Breast epithelium (tissue), 4 donors: ENCODE measurements at regions not wholly inside any gene's neighbourhood (a gene's known extent, or its start where the extent isn't known, plus 50 kb on each side); places are given as distances from the start of the nearest gene placed in this dataset.
"Not testable (repeated sequence)": the region's sequence is repeated elsewhere in the genome, so short reads cannot be mapped to it uniquely, and the experiment has no call there.

Experiments
- DNase-seq, 2 donors: peaks; one replicate each; pipeline ENCODE4 v3.0.0-alpha.2; 2019; ENCODE audit warnings: low spot score in 2 of 2
- H3K27ac ChIP-seq, 2 donors: fragments of 200-600 bp; sonication (generic) in 1 of 2; one replicate each; pipeline ENCODE4 v1.5.1; 2016 to 2019; ENCODE audit warnings: mild to moderate bottlenecking in 1 of 2
- H3K27me3 ChIP-seq, 2 donors: fragments of 200-600 bp; sonication (generic) in 1 of 2; one replicate each; pipeline versions ENCODE4 v1.5.1 to v1.6.0; 2017 to 2019; ENCODE audit warnings: control low read depth in 1 of 2, mild to moderate bottlenecking in 1 of 2
- H3K36me3 ChIP-seq: fragments of 200-600 bp; one replicate; pipeline ENCODE4 v1.5.1; 2019
- H3K4me1 ChIP-seq, 2 donors: fragments of 200-600 bp; sonication (generic); one replicate each; pipeline ENCODE4 v1.5.1; 2016 to 2019; ENCODE audit warnings: control low read depth in 1 of 2
- H3K4me3 ChIP-seq, 3 donors: fragments of 200-600 bp; sonication (generic); 1 replicate in 2 of 3; 2 replicates in 1 of 3; pipeline ENCODE4 v1.5.1; 2016 to 2019; ENCODE audit warnings: mild to moderate bottlenecking in 3 of 3, moderate library complexity in 2 of 3
- H3K9me3 ChIP-seq, 2 donors: fragments of 200-600 bp; sonication (generic) in 1 of 2; one replicate each; pipeline ENCODE4 v1.5.1; 2016 to 2019; ENCODE audit warnings: control low read depth in 1 of 2
- POLR2A ChIP-seq: fragments of 450-650 bp; IDR thresholded peaks from one replicate; pipeline ENCODE4 v1.6.1; 2016; ENCODE audit warnings: antibody characterized with exemption, mild to moderate bottlenecking, moderate library complexity
- POLR2AphosphoS5 ChIP-seq, 3 donors: sonication (generic); formaldehyde crosslinking; IDR thresholded peaks; one replicate each; pipeline ENCODE4 v1.6.1; 2017; ENCODE audit warnings: antibody characterized with exemption in 3 of 3
- intact Hi-C: fragments of 100-400 bp; cut with DNase I; formaldehyde crosslinking; loops from one replicate; pipeline ENCODE4 v1.15.1; 2023; ENCODE audit warnings: low total_unique reads
- TF ChIP-seq, protein P1 (sequence below), 3 donors: fragments of 450-650 bp; IDR thresholded peaks; one replicate each; pipeline ENCODE4 v1.5.1; 2016 to 2017; ENCODE audit warnings: antibody characterized with exemption in 3 of 3, mild to moderate bottlenecking in 3 of 3, moderate library complexity in 3 of 3

DNA sequence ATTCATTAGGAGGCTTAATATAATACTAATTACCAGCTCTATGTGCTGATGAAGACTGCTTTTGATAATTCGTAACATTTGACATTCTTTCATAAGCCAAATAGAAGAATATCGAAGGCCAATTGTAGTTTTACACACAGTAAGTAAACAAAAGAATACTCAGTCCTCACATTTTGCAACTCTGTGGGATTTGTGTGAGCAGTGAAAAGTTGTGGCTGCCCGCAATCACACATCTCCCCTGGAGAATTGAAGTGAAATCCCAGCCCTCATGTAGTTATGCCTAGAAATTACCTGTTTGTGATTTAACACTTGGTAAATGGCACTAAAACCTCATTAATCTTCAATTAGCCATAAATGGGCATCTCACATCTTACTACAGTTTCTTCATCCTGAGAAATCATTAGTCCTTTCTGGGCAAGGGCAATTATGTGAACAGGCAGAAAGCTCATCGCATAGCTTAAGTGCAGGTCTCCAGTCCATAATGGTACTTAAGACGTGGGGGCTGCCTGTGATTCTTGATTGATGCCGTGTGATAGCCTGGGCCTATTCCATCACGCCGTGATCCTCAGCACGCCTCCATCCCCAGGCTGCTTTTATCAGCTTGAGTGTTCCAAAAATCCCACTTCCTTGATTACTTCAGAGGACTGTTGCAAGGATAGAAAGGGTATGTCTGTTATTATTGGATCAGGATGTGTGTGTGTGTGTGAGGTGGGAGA lies 97.9 kb upstream of the METTL14 start:
- intact Hi-C loops = no loop called here
- Histone ChIP-seq H3K27ac (no peak overlapping the region), H3K27me3 (no peaks in the 10 kb centered on the region), H3K4me3 (no peak overlapping the region), H3K4me1 (peaks cover 0 to 7% of the 10 kb centered on the region in 2 donors), H3K36me3 (no peaks in the 10 kb centered on the region), H3K9me3 (no peaks in the 10 kb centered on the region)
- TF ChIP-seq, protein P1, sequence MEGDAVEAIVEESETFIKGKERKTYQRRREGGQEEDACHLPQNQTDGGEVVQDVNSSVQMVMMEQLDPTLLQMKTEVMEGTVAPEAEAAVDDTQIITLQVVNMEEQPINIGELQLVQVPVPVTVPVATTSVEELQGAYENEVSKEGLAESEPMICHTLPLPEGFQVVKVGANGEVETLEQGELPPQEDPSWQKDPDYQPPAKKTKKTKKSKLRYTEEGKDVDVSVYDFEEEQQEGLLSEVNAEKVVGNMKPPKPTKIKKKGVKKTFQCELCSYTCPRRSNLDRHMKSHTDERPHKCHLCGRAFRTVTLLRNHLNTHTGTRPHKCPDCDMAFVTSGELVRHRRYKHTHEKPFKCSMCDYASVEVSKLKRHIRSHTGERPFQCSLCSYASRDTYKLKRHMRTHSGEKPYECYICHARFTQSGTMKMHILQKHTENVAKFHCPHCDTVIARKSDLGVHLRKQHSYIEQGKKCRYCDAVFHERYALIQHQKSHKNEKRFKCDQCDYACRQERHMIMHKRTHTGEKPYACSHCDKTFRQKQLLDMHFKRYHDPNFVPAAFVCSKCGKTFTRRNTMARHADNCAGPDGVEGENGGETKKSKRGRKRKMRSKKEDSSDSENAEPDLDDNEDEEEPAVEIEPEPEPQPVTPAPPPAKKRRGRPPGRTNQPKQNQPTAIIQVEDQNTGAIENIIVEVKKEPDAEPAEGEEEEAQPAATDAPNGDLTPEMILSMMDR (IDR thresholded peaks at IDR 0.05) = no peak
- no peak for TF ChIP-seq POLR2AphosphoS5 (IDR thresholded peaks at IDR 0.05)
- no peak for TF ChIP-seq POLR2A
- no peak for DNase-seq

DNA sequence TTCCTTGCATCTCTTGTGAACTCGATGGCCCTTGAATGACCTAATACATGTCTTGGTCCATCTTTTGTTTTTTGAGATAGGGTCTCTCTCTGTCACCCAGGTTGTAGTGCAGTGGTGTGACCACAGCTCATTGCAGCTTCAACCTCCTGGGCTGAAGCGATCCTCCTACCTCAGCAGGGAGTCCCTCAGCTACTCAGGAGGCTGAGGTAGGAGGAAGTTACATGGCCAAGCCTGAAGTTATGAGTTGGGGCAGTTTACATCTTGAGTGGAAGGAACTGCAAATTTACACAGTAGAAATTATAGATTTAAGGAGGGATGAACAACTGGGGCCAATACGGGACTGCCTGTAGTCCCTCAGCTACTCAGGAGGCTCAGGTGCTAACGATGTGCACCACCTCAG lies 97.2 kb upstream of the METTL14 start:
- peaks cover 0 to 7% of the 10 kb centered on the region in 2 donors for H3K4me1 ChIP-seq
- no peak for DNase-seq
- no peak overlapping the region for H3K27ac ChIP-seq
- no peaks in the 10 kb centered on the region for H3K27me3 ChIP-seq
- H3K36me3 ChIP-seq = no peaks in the 10 kb centered on the region
- no peak for TF ChIP-seq POLR2AphosphoS5 (IDR thresholded peaks at IDR 0.05)
- no peaks in the 10 kb centered on the region for H3K9me3 ChIP-seq
- no peak overlapping the region for H3K4me3 ChIP-seq
- intact Hi-C loops = no loop called here

DNA sequence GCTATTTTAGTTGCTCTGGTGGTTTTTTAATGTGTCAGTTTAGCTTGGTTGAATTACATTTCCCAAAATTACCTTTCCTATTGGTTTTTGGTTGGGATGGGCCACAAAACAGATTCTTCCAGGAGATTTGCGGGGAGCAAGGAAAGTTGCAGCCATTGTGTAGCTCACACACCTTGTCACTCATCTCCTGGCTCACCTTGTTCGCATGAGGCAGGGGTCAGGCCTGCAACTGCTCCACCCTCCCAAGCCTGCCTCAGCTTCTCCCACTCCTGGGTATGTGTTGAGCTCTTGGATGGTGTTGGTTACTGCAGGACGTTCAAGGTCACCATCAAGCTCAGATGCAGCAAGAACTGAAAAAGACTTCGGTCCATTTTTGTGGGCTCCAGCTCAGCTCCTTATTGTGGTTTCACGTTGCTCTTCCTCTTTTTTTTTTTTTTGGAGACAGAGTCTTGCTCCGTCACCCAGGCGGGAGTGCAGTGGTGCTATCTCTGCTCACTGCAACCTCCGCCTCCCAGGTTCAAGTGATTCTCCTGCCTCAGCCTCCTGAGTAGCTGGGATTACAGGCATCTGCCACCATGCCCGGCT lies 95.6 kb upstream of the METTL14 start:
- no peak overlapping the region for H3K27ac ChIP-seq
- TF ChIP-seq, protein P1 (IDR thresholded peaks at IDR 0.05) = no peak
- TF ChIP-seq POLR2AphosphoS5 (IDR thresholded peaks at IDR 0.05) (no peak), POLR2A (no peak)
- DNase-seq = no peak
- H3K27me3 ChIP-seq = no peaks in the 10 kb centered on the region
- H3K4me1 ChIP-seq = peaks cover 0 to 7% of the 10 kb centered on the region in 2 donors
- H3K4me3 ChIP-seq = no peak overlapping the region
- H3K36me3 ChIP-seq = no peaks in the 10 kb centered on the region
- intact Hi-C loops = no loop called here
- no peaks in the 10 kb centered on the region for H3K9me3 ChIP-seq

DNA sequence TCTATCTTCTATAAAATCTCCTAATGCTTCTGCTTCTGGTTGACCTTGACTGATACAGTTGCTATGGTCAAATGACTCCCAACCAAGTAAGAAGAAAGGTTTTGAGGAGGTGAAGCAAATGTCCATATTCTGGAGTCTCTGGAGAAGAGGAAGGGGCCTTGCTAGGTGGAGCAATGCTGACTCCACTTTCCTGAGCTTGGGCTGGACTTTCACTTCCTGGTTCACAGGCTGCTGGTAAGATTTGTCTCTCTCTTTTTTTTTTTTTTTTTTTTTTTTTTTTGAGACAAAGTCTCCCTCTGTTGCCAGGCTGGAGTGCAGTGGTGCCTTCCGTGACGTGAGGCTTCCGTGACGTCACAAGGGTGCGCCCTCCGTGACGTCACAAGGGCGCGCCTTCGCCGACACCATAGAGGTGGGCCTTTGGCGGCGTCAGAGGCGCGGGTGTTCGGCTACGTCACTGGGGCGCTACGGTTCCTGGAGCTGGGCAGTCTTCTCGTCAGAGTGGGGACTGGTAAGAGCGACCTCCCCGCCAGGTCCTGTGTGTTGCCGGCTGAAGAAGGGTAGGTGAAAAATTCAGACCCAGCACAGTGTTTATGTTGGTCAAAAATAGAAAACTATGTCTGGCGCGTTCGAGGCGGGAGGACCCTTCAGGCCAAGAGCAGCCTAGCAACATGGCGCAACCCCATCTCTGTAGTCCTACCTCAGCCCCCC lies 93.7 kb upstream of the METTL14 start:
- H3K27me3 ChIP-seq, H3K9me3 ChIP-seq, H3K4me1 ChIP-seq, intact Hi-C loops, H3K36me3 ChIP-seq: not testable (repeated sequence)
- DNase-seq = peak; percentile 93 to 97
- TF ChIP-seq POLR2A (peak; percentile 45), POLR2AphosphoS5 (IDR thresholded peaks at IDR 0.05) (peak; percentile 90 to 98 (median 90))
- TF ChIP-seq, protein P1 (IDR thresholded peaks at IDR 0.05) = peak in 2 of 3 donors; percentile 27 to 44
- H3K4me3 ChIP-seq = peak overlapping the region; percentile 40 to 69 (median 58)
- peak overlapping the region; percentile 85 to 87 for H3K27ac ChIP-seq

DNA sequence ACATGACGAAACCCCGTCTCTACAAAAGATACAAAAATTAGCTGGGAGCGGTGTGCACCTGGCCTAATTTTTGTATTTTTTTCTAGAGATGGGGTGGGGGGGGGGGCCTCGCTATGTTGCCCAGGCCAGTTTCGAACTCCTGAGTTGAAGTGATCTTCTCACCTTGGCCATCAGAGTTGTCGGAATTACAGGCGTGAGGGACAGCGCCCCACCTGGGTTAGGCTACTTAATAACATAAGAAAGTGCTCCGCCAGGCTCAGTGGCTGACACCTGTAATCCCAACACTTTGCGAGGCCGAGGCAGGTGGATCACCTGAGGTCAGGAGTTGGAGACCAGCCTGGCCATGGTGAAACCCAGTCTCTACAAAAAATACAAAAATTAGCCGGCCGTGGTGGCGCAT lies 92.9 kb upstream of the METTL14 start:
- Histone ChIP-seq H3K4me3 (peak overlapping the region; percentile 40 to 69 (median 58)), H3K27ac (peak overlapping the region; percentile 85 to 87)
- H3K4me1 ChIP-seq, intact Hi-C loops, H3K36me3 ChIP-seq, H3K9me3 ChIP-seq, H3K27me3 ChIP-seq, DNase-seq: not testable (repeated sequence)

DNA sequence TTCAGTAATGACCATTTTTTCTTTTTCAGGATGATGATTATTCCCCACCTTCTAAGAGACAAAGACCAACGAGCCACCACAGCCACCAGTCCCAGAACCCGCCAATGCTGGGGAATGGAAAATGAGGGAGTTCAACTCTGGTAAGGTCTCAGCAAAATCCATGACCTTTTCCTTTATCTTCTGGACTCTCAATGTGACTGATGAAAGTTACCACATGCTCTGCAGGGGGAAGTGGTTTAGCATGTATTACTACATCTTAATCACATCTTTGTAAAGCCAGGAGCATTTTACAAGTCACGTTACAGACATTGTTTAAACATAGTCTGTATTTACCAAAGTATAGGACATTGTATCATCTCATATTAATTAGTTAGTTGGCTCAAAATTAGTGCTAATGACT lies 89.3 kb upstream of the METTL14 start:
- H3K4me3 ChIP-seq, intact Hi-C loops: not testable (repeated sequence)

DNA sequence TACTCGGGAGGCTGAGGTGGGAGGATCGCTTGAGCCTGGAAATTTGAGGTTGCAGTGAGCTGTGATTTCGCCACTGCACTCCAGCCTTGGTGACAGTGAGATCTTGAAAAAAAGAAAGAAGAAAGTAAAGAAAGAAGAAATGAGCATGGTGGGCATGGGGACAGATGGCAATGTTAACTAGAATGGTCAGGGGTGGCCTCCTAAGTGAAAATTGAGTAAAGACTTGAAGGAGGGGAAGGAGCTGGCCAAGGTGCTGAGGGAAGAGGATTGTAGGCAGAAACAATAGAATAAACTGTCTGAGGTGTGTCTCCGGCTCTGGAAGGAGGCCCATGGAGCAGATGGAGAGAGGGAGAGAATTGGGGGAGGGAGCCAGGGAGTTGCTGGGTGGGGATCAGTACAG lies 60.1 kb upstream of the METTL14 start:
- H3K27ac ChIP-seq, intact Hi-C loops, H3K4me1 ChIP-seq, DNase-seq, H3K4me3 ChIP-seq, H3K36me3 ChIP-seq, H3K27me3 ChIP-seq, H3K9me3 ChIP-seq: not testable (repeated sequence)

More for the DNA sequence above, 89.3 kb upstream of the METTL14 start:
- not testable (repeated sequence) for H3K27me3 ChIP-seq, H3K27ac ChIP-seq, H3K4me1 ChIP-seq, H3K9me3 ChIP-seq, DNase-seq, H3K36me3 ChIP-seq

DNA sequence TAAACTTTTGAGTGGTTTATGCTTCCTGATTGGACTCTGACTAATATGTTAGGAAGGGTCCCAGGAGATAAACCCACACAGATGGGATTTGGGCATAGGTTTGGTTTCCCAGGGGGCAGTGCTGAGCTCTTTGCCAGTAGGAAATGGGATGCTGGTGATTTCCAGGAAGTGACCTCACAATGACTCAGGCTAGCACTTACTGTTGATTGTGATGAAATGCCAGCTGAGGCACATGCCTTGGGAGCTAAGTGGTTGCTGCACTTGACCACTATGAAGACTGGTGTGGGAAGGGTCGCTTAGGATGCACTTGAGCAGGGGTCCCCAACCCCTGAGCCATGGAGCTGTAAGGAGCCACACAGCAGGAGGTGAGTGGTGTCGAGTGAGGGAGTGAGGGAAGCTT lies 55.5 kb upstream of the METTL14 start:
- DNase-seq, H3K9me3 ChIP-seq, H3K36me3 ChIP-seq, H3K4me3 ChIP-seq, H3K27me3 ChIP-seq, H3K4me1 ChIP-seq, intact Hi-C loops: not testable (repeated sequence)
- peak overlapping the region in 1 of 2 donors; percentile 12 for H3K27ac ChIP-seq

DNA sequence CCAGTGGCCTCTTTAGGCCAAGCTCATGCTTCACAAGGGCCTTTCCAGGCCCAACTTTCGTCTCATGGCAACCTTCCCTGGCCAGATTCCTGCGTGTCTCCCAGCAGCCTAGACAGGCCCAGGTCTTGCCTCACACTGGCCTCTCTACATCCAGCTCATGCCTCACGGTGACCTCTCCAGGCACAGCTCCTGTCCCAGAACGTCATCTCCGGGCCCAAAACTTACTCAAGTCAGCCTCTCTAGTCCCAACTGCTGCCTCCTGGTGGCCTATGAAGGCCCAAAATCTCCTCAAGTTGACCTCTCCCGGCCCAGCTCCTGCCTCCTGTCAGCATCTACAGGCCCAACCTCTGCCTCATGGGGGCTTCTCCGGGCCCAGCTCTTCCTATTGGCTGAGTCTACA lies 54.3 kb upstream of the METTL14 start:
- H3K9me3 ChIP-seq, H3K4me1 ChIP-seq, H3K27me3 ChIP-seq, H3K36me3 ChIP-seq, intact Hi-C loops, H3K4me3 ChIP-seq, DNase-seq, H3K27ac ChIP-seq: not testable (repeated sequence)
